HepG2 (cell line): ENCODE measurements at regions not wholly inside any gene's neighbourhood (a gene's known extent, or its start where the extent isn't known, plus 50 kb on each side); places are given as distances from the start of the nearest gene placed in this dataset.

ENCODE experiments used
- ATAC-seq: fragments of 200-7000 bp; cut with Tn5 transposase; 3 replicates; pipeline ENCODE4 v1.9.1; 2020; ENCODE audit warnings: mild to moderate bottlenecking, moderate library complexity
- BruUV-seq: library from RNA; stranded (reverse); fragments of 400-500 nt; replicated peaks from 2 replicates; lab custom pipeline; 2021; lab: Mats Ljungman, UMichigan
- CTCF ChIA-PET: fragments of 300-600 bp; formaldehyde crosslinking; extraction: SDS; loops from one replicate; lab custom pipeline; 2021; ENCODE audit warnings: low total read pairs, inconsistent platforms, low intra/inter-chr PET ratio; lab: Yijun Ruan, JAX
- POLR2A ChIA-PET: fragments of 350-600 bp; sonication (Branson Sonifier 250); formaldehyde crosslinking; loops from one replicate; lab custom pipeline; 2020; ENCODE audit warnings: antibody characterized with exemption, inconsistent platforms; lab: Yijun Ruan, JAX
- DNase-seq: peaks from one replicate; pipeline ENCODE4 v3.0.0-alpha.2; 2015; ENCODE audit warnings: low spot score
- FAIRE-seq: peaks from 3 replicates; lab custom pipeline; 2011; peaks lifted over from hg19 to GRCh38; lab: Jason Lieb, UNC
- H2AFZ ChIP-seq: one replicate; pipeline ENCODE4 v1.6.1; 2011; ENCODE audit warnings: low read length, inconsistent platforms
- H3K27ac ChIP-seq: fragments of 300-600 bp; 3 replicates; pipeline ENCODE4 v1.8.0; 2011; ENCODE audit warnings: mixed run types, mild to moderate bottlenecking, mixed read lengths, low read length, inconsistent platforms; ENCODE audit not compliant: insufficient read depth; ENCODE audit errors: extremely low read length
- H3K27me3 ChIP-seq, 2 experiments: fragments of 200-600 bp in 1 of 2; 2 replicates in 1 of 2; 3 replicates in 1 of 2; pipeline versions ENCODE4 v1.6.0 to v1.8.0; 2011; ENCODE audit warnings: low read length in 2 of 2, mild to moderate bottlenecking in 2 of 2, moderate library complexity in 2 of 2, inconsistent platforms in 1 of 2; ENCODE audit not compliant: insufficient read depth in 2 of 2, control insufficient read depth in 1 of 2
- H3K36me3 ChIP-seq, 2 experiments: fragments of 200-600 bp in 1 of 2; replicated peaks in 1 of 2; 2 replicates in 1 of 2; 3 replicates in 1 of 2; pipeline versions ENCODE4 v1.5.1 to v1.8.0; 2011; ENCODE audit warnings: low read length in 2 of 2, inconsistent platforms in 1 of 2; ENCODE audit not compliant: insufficient read depth in 2 of 2, control insufficient read depth in 1 of 2
- H3K4me1 ChIP-seq: 2 replicates; pipeline ENCODE4 v1.5.1; 2012; ENCODE audit warnings: low read length, inconsistent platforms; ENCODE audit not compliant: insufficient read depth
- H3K4me2 ChIP-seq: 2 replicates; pipeline ENCODE4 v1.6.0; 2011; ENCODE audit warnings: low read depth, low read length, inconsistent platforms
- H3K4me3 ChIP-seq, 3 experiments: fragments of 200-600 bp in 1 of 3; sonication (generic), shearing (Covaris generic) in 1 of 3; replicated peaks in 1 of 3; 2 replicates each; pipeline ENCODE4 v1.5.1; 2011 to 2016; ENCODE audit warnings: low read length in 3 of 3, inconsistent platforms in 2 of 3, low read depth in 2 of 3, mild to moderate bottlenecking in 2 of 3, control low read depth in 1 of 3, mixed read lengths in 1 of 3; ENCODE audit not compliant: insufficient read depth in 1 of 3
- H3K79me2 ChIP-seq: one replicate; pipeline ENCODE4 v1.6.1; 2011; ENCODE audit warnings: low read length, inconsistent platforms; ENCODE audit not compliant: insufficient read depth
- H3K9ac ChIP-seq: 2 replicates; pipeline ENCODE4 v1.6.0; 2011; ENCODE audit warnings: mild to moderate bottlenecking, low read depth, low read length, inconsistent platforms; ENCODE audit not compliant: insufficient read depth
- H3K9me3 ChIP-seq: 2 replicates; pipeline ENCODE4 v1.5.1; 2012; ENCODE audit warnings: mild to moderate bottlenecking, low read length
- H4K20me1 ChIP-seq: 2 replicates; pipeline ENCODE4 v1.6.0; 2011; ENCODE audit warnings: inconsistent platforms, mild to moderate bottlenecking, low read length, moderate library complexity; ENCODE audit not compliant: insufficient read depth
- AGO1 ChIP-seq: fragments of 200-400 bp; formaldehyde crosslinking; IDR thresholded peaks from 2 replicates; pipeline ENCODE4 v1.6.1; 2017; ENCODE audit warnings: mild to moderate bottlenecking, low read depth, low read length, moderate library complexity; ENCODE audit not compliant: poor library complexity, severe bottlenecking
- EHMT2 ChIP-seq: fragments of 200-600 bp; sonication (generic); IDR thresholded peaks from 2 replicates; pipeline ENCODE4 v1.7.0; 2017; ENCODE audit warnings: antibody characterized with exemption, low read depth, low read length, borderline replicate concordance
- HNRNPK ChIP-seq: fragments of 200-400 bp; formaldehyde crosslinking; IDR thresholded peaks from 2 replicates; pipeline ENCODE4 v1.6.1; 2018; ENCODE audit warnings: low read length, low read depth, moderate library complexity, mild to moderate bottlenecking; ENCODE audit not compliant: poor library complexity, severe bottlenecking
- MLLT10 ChIP-seq: sonication (generic); formaldehyde crosslinking; IDR thresholded peaks from 2 replicates; pipeline ENCODE4 v1.4.0; 2020; ENCODE audit warnings: missing genetic modification reagents
- NFKBIZ ChIP-seq: IDR thresholded peaks from 2 replicates; pipeline ENCODE4 v1.6.1; 2018; ENCODE audit warnings: missing genetic modification reagents, missing compliant biosample characterization
- NFRKB ChIP-seq: fragments of 450-650 bp; IDR thresholded peaks from 2 replicates; pipeline ENCODE4 v1.6.1; 2017
- USF2 ChIP-seq, 2 experiments: sonication (generic) in 1 of 2; formaldehyde crosslinking in 1 of 2; IDR thresholded peaks; 2 replicates each; pipeline versions ENCODE4 v1.5.1 to v1.6.1; 2011 to 2020; ENCODE audit warnings: borderline replicate concordance in 1 of 2, low read depth in 1 of 2, low read length in 1 of 2, mild to moderate bottlenecking in 1 of 2, missing genetic modification reagents in 1 of 2, moderate library complexity in 1 of 2
- ZBTB8A ChIP-seq: sonication (generic); formaldehyde crosslinking; IDR thresholded peaks from 2 replicates; pipeline ENCODE4 v1.4.0; 2020; ENCODE audit warnings: mild to moderate bottlenecking, low read depth, missing genetic modification reagents, borderline replicate concordance
- ZEB1 ChIP-seq: IDR thresholded peaks from 2 replicates; pipeline ENCODE4 v1.6.1; 2012; ENCODE audit warnings: mild to moderate bottlenecking, low read depth, inconsistent platforms; ENCODE audit not compliant: insufficient replicate concordance
- ZNF263 ChIP-seq: sonication (generic); formaldehyde crosslinking; IDR thresholded peaks from 2 replicates; pipeline ENCODE4 v1.4.0; 2020; ENCODE audit warnings: missing genetic modification reagents
- ZNF33B ChIP-seq: sonication (generic); formaldehyde crosslinking; IDR thresholded peaks from 2 replicates; pipeline ENCODE4 v1.5.1; 2020; ENCODE audit warnings: mild to moderate bottlenecking, missing genetic modification reagents
- ZNF432 ChIP-seq: sonication (generic); formaldehyde crosslinking; IDR thresholded peaks from 2 replicates; pipeline ENCODE4 v1.5.0; 2020; ENCODE audit warnings: missing genetic modification reagents, mild to moderate bottlenecking, borderline replicate concordance
- ZNF639 ChIP-seq: conservative IDR thresholded peaks from 2 replicates; pipeline ENCODE4 v1.6.1; 2018; ENCODE audit warnings: missing genetic modification reagents
- ZNF775 ChIP-seq: sonication (generic); formaldehyde crosslinking; IDR thresholded peaks from 2 replicates; pipeline ENCODE4 v1.4.0; 2020; ENCODE audit warnings: missing genetic modification reagents, mild to moderate bottlenecking, moderate library complexity, borderline replicate concordance
- WGBS: methylation state at CpG from one replicate; pipeline ENCODE4 v1.1.6; 2017; ENCODE audit warnings: low lambda C conversion rate; 5-methylcytosine and 5-hydroxymethylcytosine counted together
- in situ Hi-C: cut with HindIII; loops from 2 replicates; pipeline ENCODE4 v1.10.0; 2017; ENCODE audit warnings: low pct_unique_long_range_greater_than_20kb; ENCODE audit not compliant: extremely low pct_ligation_motif_present
- intact Hi-C: fragments of 100-400 bp; cut with micrococcal nuclease; formaldehyde crosslinking; loops from one replicate; pipeline ENCODE4 v1.10.0; 2022; ENCODE audit not compliant: unreplicated experiment
- TF ChIP-seq, protein P1 (sequence below): sonication (generic); formaldehyde crosslinking; IDR thresholded peaks from 2 replicates; pipeline ENCODE4 v1.4.0; 2020; ENCODE audit warnings: missing genetic modification reagents, low read depth, mild to moderate bottlenecking, borderline replicate concordance

GRCh38 chr11:23226331-23227077, 366.2 kb upstream of the CCDC179 start (continued):
- TF ChIP-seq ZNF639 (no peak), ZNF33B (CRISPR knock-in tag) (no peak), USF2 (IDR thresholded peaks at IDR 0.05; ENCODE audit: low read depth, low read length) (no peak), USF2 (CRISPR knock-in tag; IDR thresholded peaks at IDR 0.05; ENCODE audit: borderline replicate concordance) (no peak), AGO1 (no peak), ZNF263 (no peak)
- TF ChIP-seq, protein P1, sequence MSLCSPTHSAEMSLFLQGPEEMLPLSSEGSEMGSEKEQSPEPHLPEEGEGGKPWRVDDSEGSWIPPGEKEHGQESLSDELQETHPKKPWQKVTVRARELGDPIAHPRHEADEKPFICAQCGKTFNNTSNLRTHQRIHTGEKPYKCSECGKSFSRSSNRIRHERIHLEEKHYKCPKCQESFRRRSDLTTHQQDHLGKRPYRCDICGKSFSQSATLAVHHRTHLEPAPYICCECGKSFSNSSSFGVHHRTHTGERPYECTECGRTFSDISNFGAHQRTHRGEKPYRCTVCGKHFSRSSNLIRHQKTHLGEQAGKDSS (CRISPR knock-in tag): no peak
- TF ChIP-seq, all 625 proteins: peak for 0

- no peaks in the 10 kb centered on the region for H3K36me3 ChIP-seq
- H4K20me1 ChIP-seq: no peaks in the 10 kb centered on the region
- H3K4me2 ChIP-seq: no peak overlapping the region
- ChIA-PET CTCF (no interaction called here), POLR2A (no interaction called here)
- no peaks in the 10 kb centered on the region for H3K9me3 ChIP-seq
- no peaks in the 10 kb centered on the region for H3K4me1 ChIP-seq
- in situ Hi-C loops (no loop called here), intact Hi-C loops (no loop called here)
- DNase-seq (no peak), ATAC-seq (no peak), FAIRE-seq (no peak)
- H3K27me3 ChIP-seq: no peaks in the 10 kb centered on the region
- H3K79me2 ChIP-seq: no peaks in the 10 kb centered on the region
- BruUV-seq: no TSS peak
- no peak overlapping the region for H2AFZ ChIP-seq
- 4% methylated on average over 3 of the region's 3 CpGs for WGBS
- no peak overlapping the region for H3K4me3 ChIP-seq
- no peak overlapping the region for H3K9ac ChIP-seq
- H3K27ac ChIP-seq: no peak overlapping the region
- no peak for TF ChIP-seq MLLT10
- TF ChIP-seq ZNF432: no peak
- TF ChIP-seq HNRNPK: no peak
- no peak for TF ChIP-seq ZEB1
- no peak for TF ChIP-seq EHMT2
- no peak for TF ChIP-seq ZBTB8A (CRISPR knock-in tag)
- no peak for TF ChIP-seq NFKBIZ (CRISPR knock-in tag)
- no peak for TF ChIP-seq NFRKB
- no peak for TF ChIP-seq ZNF775 (CRISPR knock-in tag)
Measured at GRCh38 chr11:23227078-23227445, 366.8 kb upstream of the CCDC179 start.
